Endothelial cell (in vitro differentiated cells): ENCODE measurements at regions not wholly inside any gene's neighbourhood (a gene's known extent, or its start where the extent isn't known, plus 50 kb on each side); places are given as distances from the start of the nearest gene placed in this dataset.

ENCODE experiments used
- DNase-seq: peaks from one replicate; pipeline ENCODE4 v3.0.0; 2021; ENCODE audit warnings: low spot score
- H3K27ac Mint-ChIP-seq: one replicate; pipeline ENCODE4 v1.8.0; 2021; ENCODE audit warnings: mixed read lengths, inconsistent platforms; ENCODE audit not compliant: unreplicated experiment
- H3K27me3 Mint-ChIP-seq: one replicate; pipeline ENCODE4 v1.8.0; 2021; ENCODE audit warnings: mild to moderate bottlenecking, moderate library complexity, mixed read lengths, inconsistent platforms; ENCODE audit not compliant: unreplicated experiment
- H3K36me3 Mint-ChIP-seq: one replicate; pipeline ENCODE4 v1.8.0; 2021; ENCODE audit warnings: mild to moderate bottlenecking, low read depth, mixed read lengths, inconsistent platforms; ENCODE audit not compliant: unreplicated experiment
- H3K4me1 Mint-ChIP-seq: one replicate; pipeline ENCODE4 v1.8.0; 2021; ENCODE audit warnings: mild to moderate bottlenecking, mixed read lengths, inconsistent platforms; ENCODE audit not compliant: unreplicated experiment
- H3K4me3 Mint-ChIP-seq: one replicate; pipeline ENCODE4 v1.8.0; 2021; ENCODE audit warnings: mild to moderate bottlenecking, mixed read lengths, inconsistent platforms; ENCODE audit not compliant: unreplicated experiment
- H3K9me3 Mint-ChIP-seq: one replicate; pipeline ENCODE4 v1.8.0; 2021; ENCODE audit warnings: mixed read lengths, inconsistent platforms; ENCODE audit not compliant: unreplicated experiment
- TF ChIP-seq, protein P1 (sequence below): fragments of 200-600 bp; sonication (generic); IDR thresholded peaks from one replicate; pipeline ENCODE4 v1.5.0; 2021; ENCODE audit warnings: antibody characterized with exemption; ENCODE audit not compliant: unreplicated experiment

DNA sequence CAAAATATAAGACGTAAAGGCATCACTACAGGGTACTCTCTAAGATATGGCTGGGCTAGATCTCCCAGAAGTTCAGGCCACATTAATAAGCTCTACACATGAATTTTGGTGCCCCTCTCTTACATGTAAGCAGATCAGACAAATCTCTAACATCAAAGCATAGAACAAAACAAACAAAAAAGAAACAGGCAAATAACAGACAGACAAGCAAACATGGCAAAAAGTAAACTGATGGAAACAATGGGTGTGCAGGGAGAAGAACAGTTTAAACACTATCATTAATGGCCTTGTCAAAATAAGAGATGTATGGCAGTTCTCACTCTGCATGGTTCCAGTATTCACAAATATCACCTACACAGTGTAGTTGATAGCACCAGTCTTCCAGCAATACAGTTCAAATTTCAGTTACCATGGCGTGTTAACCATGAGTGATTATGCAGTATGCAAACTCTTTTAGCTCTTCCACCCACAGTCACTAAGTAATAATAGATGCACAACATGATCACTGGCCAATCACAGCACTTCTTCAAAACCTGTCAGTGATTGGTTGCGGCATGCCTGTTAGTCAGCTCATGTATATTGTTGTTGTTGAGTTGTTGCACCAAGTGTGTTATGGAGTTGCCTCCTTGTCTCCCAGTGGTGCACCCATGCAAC lies 110.7 kb upstream of the TLR3 start:
- H3K36me3 Mint-ChIP-seq = no peaks in the 10 kb centered on the region
- peaks cover 3% of the 10 kb centered on the region for H3K4me1 Mint-ChIP-seq
- no peaks in the 10 kb centered on the region for H3K9me3 Mint-ChIP-seq
- TF ChIP-seq, protein P1, sequence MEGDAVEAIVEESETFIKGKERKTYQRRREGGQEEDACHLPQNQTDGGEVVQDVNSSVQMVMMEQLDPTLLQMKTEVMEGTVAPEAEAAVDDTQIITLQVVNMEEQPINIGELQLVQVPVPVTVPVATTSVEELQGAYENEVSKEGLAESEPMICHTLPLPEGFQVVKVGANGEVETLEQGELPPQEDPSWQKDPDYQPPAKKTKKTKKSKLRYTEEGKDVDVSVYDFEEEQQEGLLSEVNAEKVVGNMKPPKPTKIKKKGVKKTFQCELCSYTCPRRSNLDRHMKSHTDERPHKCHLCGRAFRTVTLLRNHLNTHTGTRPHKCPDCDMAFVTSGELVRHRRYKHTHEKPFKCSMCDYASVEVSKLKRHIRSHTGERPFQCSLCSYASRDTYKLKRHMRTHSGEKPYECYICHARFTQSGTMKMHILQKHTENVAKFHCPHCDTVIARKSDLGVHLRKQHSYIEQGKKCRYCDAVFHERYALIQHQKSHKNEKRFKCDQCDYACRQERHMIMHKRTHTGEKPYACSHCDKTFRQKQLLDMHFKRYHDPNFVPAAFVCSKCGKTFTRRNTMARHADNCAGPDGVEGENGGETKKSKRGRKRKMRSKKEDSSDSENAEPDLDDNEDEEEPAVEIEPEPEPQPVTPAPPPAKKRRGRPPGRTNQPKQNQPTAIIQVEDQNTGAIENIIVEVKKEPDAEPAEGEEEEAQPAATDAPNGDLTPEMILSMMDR = no peak
- no peaks in the 10 kb centered on the region for H3K27me3 Mint-ChIP-seq
- H3K27ac Mint-ChIP-seq = no peak overlapping the region
- no peak overlapping the region for H3K4me3 Mint-ChIP-seq
- DNase-seq = no peak

DNA sequence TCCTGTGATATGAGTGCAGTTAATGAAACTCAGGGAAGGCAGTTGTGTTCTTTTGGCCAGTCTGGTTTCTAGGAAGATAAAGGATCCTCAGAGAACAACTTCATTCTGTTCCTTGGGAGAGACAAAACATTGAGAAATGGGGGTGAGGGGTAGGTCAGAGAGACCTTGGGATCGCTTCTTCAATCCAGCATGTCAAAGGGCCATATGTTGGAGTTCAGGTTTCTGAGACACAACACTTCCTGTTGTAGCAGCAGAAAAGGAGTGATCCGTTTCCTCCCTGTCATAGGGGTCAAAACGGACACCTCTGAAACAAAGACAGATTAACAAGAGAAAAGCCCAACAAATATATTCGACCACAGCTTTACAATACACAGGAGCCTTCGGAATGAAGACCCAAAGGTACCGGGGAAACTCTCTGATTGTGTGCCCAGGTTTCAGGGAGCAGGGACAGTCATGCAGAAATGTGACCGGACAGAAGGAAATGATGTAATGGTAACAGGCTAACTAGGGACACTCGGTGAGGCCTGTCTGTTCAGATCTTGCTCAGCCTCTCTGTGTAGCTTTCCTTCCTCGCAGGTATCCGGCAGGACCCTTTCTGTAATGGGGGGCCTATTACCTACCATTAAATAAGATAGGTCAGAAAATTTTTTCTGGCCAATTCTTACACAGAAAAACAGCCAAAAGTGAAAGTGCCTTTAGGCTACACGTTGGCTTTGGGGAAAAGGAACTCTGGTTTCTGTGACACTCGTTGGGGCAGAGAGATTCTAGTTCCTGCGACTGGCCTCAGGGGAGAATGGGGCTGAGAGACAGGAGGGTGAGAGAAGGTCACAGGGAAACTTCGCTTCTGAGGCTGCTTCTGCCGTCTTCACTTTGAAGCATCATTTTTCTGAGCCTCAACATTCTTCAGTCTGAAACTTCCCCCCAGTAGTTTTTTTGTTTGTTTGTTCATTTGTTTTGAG lies 103.3 kb upstream of the TLR3 start:
- Mint-ChIP-seq H3K36me3 (no peaks in the 10 kb centered on the region), H3K9me3 (no peaks in the 10 kb centered on the region), H3K27ac (no peak overlapping the region), H3K4me3 (no peak overlapping the region), H3K27me3 (peaks cover 2% of the 10 kb centered on the region), H3K4me1 (peaks cover 10% of the 10 kb centered on the region)
- no peak for DNase-seq
- TF ChIP-seq, protein P1 = no peak

DNA sequence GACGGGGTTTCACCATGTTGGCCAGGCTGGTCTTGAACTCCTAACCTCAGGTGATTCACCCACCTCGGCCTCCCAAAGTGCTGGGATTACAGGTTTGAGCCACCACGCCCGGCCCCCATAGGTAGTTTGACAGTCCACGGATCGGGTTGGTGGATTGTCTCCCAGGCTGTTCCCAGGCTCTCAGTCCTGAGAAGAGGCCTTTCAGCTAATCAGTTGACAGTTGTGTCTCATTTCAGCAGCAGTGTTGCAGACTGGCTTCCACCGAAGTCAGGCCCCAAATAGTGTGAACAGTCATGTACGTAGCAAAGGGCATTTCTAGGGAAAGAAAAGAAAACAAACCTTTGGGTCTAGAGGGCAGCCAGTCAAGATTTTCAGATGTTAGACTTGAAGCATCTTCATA lies 102.4 kb upstream of the TLR3 start:
- no peaks in the 10 kb centered on the region for H3K9me3 Mint-ChIP-seq
- peaks cover 7% of the 10 kb centered on the region for H3K4me1 Mint-ChIP-seq
- TF ChIP-seq, protein P1 = no peak
- no peaks in the 10 kb centered on the region for H3K36me3 Mint-ChIP-seq
- H3K27ac Mint-ChIP-seq = no peak overlapping the region
- DNase-seq = no peak
- H3K27me3 Mint-ChIP-seq = peaks cover 2% of the 10 kb centered on the region
- H3K4me3 Mint-ChIP-seq = no peak overlapping the region

DNA sequence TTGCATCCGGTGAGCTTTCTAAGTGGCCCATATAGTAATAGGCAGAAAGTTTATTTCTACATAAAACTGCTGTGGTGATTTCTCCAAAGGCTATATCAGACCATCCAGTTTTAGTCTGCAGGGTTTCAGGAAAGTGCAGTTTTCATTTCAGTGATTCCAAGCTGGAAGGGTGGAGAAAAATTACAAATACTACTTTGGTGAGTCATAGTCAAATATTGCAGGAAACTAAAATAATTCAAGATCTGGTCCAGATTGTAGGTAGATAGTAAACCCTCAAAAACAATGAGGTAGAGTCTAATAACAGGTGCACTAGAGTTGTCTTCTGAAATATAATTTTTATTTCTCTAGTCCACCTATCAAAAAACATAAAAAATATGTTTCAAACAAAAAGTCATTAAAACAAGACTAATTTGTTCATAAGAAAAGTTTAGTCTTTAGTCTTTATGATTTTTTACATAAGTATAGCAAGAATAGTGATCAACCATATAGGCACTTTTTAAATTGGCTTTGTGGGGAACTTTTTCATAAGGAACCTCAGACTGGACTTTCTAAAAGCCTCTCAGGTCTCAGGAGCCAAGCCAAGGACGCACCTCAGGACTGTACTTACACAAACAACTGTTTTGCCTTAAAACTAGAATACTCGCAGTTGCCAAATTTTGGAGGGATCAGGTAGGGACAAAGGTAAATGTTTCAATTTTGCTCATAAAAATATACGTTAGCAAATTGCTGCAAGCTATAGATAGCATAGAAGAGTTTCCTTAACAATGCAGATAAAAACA lies 101.8 kb upstream of the TLR3 start:
- no peak for DNase-seq
- Mint-ChIP-seq H3K4me3 (no peak overlapping the region), H3K9me3 (no peaks in the 10 kb centered on the region), H3K27ac (no peak overlapping the region), H3K4me1 (peaks cover 7% of the 10 kb centered on the region), H3K36me3 (no peaks in the 10 kb centered on the region), H3K27me3 (peaks cover 2% of the 10 kb centered on the region)
- TF ChIP-seq, protein P1 = no peak
